Endodermal cell (in vitro differentiated cells): ENCODE measurements at regions not wholly inside any gene's neighbourhood (a gene's known extent, or its start where the extent isn't known, plus 50 kb on each side); places are given as distances from the start of the nearest gene placed in this dataset.
A peak's percentile ranks its signal among the peaks of the same experiment; 100 is the strongest.
"Not testable (repeated sequence)": the region's sequence is repeated elsewhere in the genome, so short reads cannot be mapped to it uniquely, and the experiment has no call there.

Experiments used
- DNase-seq: peaks from one replicate; pipeline ENCODE4 v3.0.0-alpha.2; 2017
- H3K27ac ChIP-seq: 2 replicates; pipeline ENCODE4 v1.5.1; 2013; ENCODE audit warnings: mild to moderate bottlenecking, low read depth, low read length, moderate library complexity
- H3K27me3 ChIP-seq: 2 replicates; pipeline ENCODE4 v1.6.1; 2013; ENCODE audit warnings: mild to moderate bottlenecking, low read length, moderate library complexity; ENCODE audit not compliant: insufficient read depth, control insufficient read depth, poor library complexity, severe bottlenecking
- H3K36me3 ChIP-seq: 2 replicates; pipeline ENCODE4 v1.7.0; 2013; ENCODE audit warnings: mild to moderate bottlenecking, low read length, moderate library complexity; ENCODE audit not compliant: control insufficient read depth, insufficient read depth
- H3K4me1 ChIP-seq: one replicate; pipeline ENCODE4 v1.7.0; 2013; ENCODE audit warnings: low read length; ENCODE audit not compliant: control insufficient read depth, insufficient read depth
- H3K4me3 ChIP-seq: 2 replicates; pipeline ENCODE4 v1.5.1; 2013; ENCODE audit warnings: mild to moderate bottlenecking, low read length, moderate library complexity
- H3K9ac ChIP-seq: 2 replicates; pipeline ENCODE4 v1.6.1; 2013; ENCODE audit warnings: mild to moderate bottlenecking, low read length, moderate library complexity; ENCODE audit not compliant: poor library complexity, severe bottlenecking; ENCODE audit errors: extremely low read depth
- H3K9me3 ChIP-seq: 2 replicates; pipeline ENCODE4 v1.6.1; 2013; ENCODE audit warnings: mild to moderate bottlenecking, low read length, moderate library complexity; ENCODE audit not compliant: control insufficient read depth
- H3K27ac Mint-ChIP-seq: 2 replicates; pipeline ENCODE4 v1.8.0; 2020; ENCODE audit warnings: mixed read lengths
- H3K27me3 Mint-ChIP-seq: 2 replicates; pipeline ENCODE4 v1.8.0; 2021; ENCODE audit warnings: mild to moderate bottlenecking, mixed read lengths; ENCODE audit not compliant: insufficient read depth
- H3K36me3 Mint-ChIP-seq: 2 replicates; pipeline ENCODE4 v1.8.0; 2020; ENCODE audit warnings: low read depth, mixed read lengths
- H3K4me1 Mint-ChIP-seq: 2 replicates; pipeline ENCODE4 v1.8.0; 2020; ENCODE audit warnings: mixed read lengths
- H3K4me3 Mint-ChIP-seq: 2 replicates; pipeline ENCODE4 v1.8.0; 2020; ENCODE audit warnings: mild to moderate bottlenecking, moderate library complexity, mixed read lengths
- H3K9me3 Mint-ChIP-seq: 2 replicates; pipeline ENCODE4 v1.8.0; 2020; ENCODE audit warnings: mild to moderate bottlenecking, mixed read lengths
- CTCF ChIP-seq: fragments of 200-600 bp; sonication (generic); conservative IDR thresholded peaks from 2 replicates; pipeline ENCODE4 v1.5.0; 2021; ENCODE audit warnings: antibody characterized with exemption, mild to moderate bottlenecking
- WGBS, 2 experiments: methylation state at CpG; one replicate each; pipeline versions ENCODE4 v1.1.5 to v1.1.7; 2013; ENCODE audit warnings: missing lambda C conversion rate in 2 of 2, mixed read lengths in 1 of 2; ENCODE audit not compliant: insufficient coverage in 1 of 2, insufficient read length in 1 of 2; 5-methylcytosine and 5-hydroxymethylcytosine counted together

DNA sequence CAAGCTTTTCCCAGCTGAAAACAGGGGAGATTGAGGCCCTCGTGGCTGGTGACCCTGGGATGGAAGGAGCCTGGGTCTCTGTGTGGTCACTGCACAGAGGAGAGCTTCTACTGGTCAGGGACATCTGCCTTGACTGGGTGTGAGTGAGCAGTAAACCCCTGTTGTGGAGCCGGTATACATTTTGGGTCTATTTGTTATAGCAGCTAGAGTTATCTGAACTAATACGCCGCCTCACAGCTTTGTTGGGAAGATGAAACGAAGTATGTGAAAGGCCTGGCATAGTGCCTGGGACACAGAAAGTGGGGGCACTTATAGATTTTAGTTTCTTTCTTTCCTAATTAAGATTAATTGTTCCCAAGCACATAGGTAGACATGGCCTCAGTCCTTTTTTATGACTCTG lies 72.2 kb upstream of the HPCAL1 start:
- DNase-seq = no peak
- H3K36me3 ChIP-seq = no peaks in the 10 kb centered on the region
- no peaks in the 10 kb centered on the region for H3K9me3 ChIP-seq
- peaks cover 17% of the 10 kb centered on the region for H3K4me1 Mint-ChIP-seq
- 95 to 100% methylated on average over 5 of the region's 5 CpGs for WGBS, 2 experiments
- no peaks in the 10 kb centered on the region for H3K27me3 ChIP-seq
- H3K4me3 Mint-ChIP-seq = no peak overlapping the region
- H3K27ac Mint-ChIP-seq = no peak overlapping the region
- H3K4me1 ChIP-seq = peaks cover 8% of the 10 kb centered on the region
- no peak for TF ChIP-seq CTCF
- no peak overlapping the region for H3K4me3 ChIP-seq
- no peaks in the 10 kb centered on the region for H3K9me3 Mint-ChIP-seq
- no peaks in the 10 kb centered on the region for H3K36me3 Mint-ChIP-seq
- H3K9ac ChIP-seq = no peak overlapping the region
- H3K27ac ChIP-seq = no peak overlapping the region
- no peaks in the 10 kb centered on the region for H3K27me3 Mint-ChIP-seq

DNA sequence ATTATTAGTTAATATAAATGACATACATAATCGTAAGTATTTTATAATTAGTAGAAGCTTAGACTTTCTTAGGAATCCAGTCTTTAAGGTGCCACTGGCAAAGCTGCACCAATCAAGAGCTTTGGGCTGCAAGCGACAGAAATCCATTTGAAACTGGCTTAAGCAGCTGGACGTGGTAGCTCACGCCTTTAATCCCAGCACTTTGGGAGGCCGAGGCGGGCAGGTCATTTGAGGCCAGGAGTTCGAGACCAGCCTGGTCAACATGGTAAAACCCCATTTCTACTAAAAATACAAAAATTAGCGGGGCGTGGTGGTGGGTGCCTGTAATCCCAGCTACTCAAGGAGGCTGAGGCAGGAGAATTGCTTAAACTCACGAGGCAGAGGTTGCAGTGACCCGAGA lies 71.8 kb upstream of the HPCAL1 start:
- not testable (repeated sequence) for H3K4me3 Mint-ChIP-seq, H3K4me1 ChIP-seq, H3K9ac ChIP-seq, H3K36me3 ChIP-seq, H3K9me3 ChIP-seq, H3K9me3 Mint-ChIP-seq, H3K27me3 Mint-ChIP-seq, H3K27ac Mint-ChIP-seq, H3K36me3 Mint-ChIP-seq, H3K4me3 ChIP-seq, H3K27me3 ChIP-seq, H3K27ac ChIP-seq
- WGBS, 2 experiments = 94 to 95% methylated on average over 8 to 11 of the region's 11 CpGs
- DNase-seq = peak; percentile 16
- H3K4me1 Mint-ChIP-seq = peaks cover 17% of the 10 kb centered on the region

- H3K9ac ChIP-seq = no peak overlapping the region
- Mint-ChIP-seq H3K4me3 (no peak overlapping the region), H3K4me1 (peaks cover 17% of the 10 kb centered on the region), H3K27ac (no peak overlapping the region), H3K36me3 (no peaks in the 10 kb centered on the region), H3K9me3 (no peaks in the 10 kb centered on the region), H3K27me3 (peaks cover 3% of the 10 kb centered on the region)
- no peak for DNase-seq
- H3K9me3 ChIP-seq = no peaks in the 10 kb centered on the region
- TF ChIP-seq CTCF = no peak
- H3K27me3 ChIP-seq = no peaks in the 10 kb centered on the region
- H3K4me3 ChIP-seq = no peak overlapping the region
- WGBS, 2 experiments = 84 to 89% methylated on average over 9 to 14 of the region's 14 CpGs
- H3K4me1 ChIP-seq = peaks cover 8% of the 10 kb centered on the region
- no peaks in the 10 kb centered on the region for H3K36me3 ChIP-seq
- H3K27ac ChIP-seq = no peak overlapping the region
Observed at GRCh38 chr2:10231551-10232085, 71.1 kb upstream of the HPCAL1 start.
